Activated B cell treated with CpG ODN at 0.5 μM for 24 hours (primary cell): ENCODE measurements at regions not wholly inside any gene's neighbourhood (a gene's known extent, or its start where the extent isn't known, plus 50 kb on each side); places are given as distances from the start of the nearest gene placed in this dataset.

Source experiments
- ATAC-seq: fragments of 200-7000 bp; cut with Tn5 transposase; one replicate; pipeline ENCODE4 v1.10.0; 2021; ENCODE audit warnings: low read depth, mild to moderate bottlenecking, moderate library complexity
- CTCF ChIA-PET: fragments of 350-600 bp; sonication (Branson Sonifier 250); formaldehyde crosslinking; loops from one replicate; lab custom pipeline; 2021; ENCODE audit warnings: antibody characterized with exemption; lab: Charles Lee
- POLR2A ChIA-PET: fragments of 350-600 bp; sonication (Branson Sonifier 250); formaldehyde crosslinking; loops from one replicate; lab custom pipeline; 2021; ENCODE audit warnings: antibody characterized with exemption; lab: Charles Lee
- DNase-seq: peaks from one replicate; pipeline ENCODE4 v3.0.0; 2022
- H3K27ac Mint-ChIP-seq: one replicate; pipeline ENCODE4 v1.8.0; 2020; ENCODE audit warnings: mixed read lengths
- H3K27me3 Mint-ChIP-seq: one replicate; pipeline ENCODE4 v1.8.0; 2021; ENCODE audit warnings: mixed read lengths
- H3K36me3 Mint-ChIP-seq: one replicate; pipeline ENCODE4 v1.8.0; 2021; ENCODE audit warnings: low read depth, mixed read lengths
- H3K4me1 Mint-ChIP-seq: one replicate; pipeline ENCODE4 v1.8.0; 2021; ENCODE audit warnings: mixed read lengths
- H3K4me3 Mint-ChIP-seq: one replicate; pipeline ENCODE4 v1.8.0; 2020; ENCODE audit warnings: mild to moderate bottlenecking, mixed read lengths
- H3K9me3 Mint-ChIP-seq: one replicate; pipeline ENCODE4 v1.8.0; 2020; ENCODE audit warnings: mixed read lengths
- CTCF ChIP-seq: fragments of 200-600 bp; IDR thresholded peaks from one replicate; pipeline ENCODE4 v1.8.0; 2022; ENCODE audit warnings: antibody characterized with exemption, mild to moderate bottlenecking
- intact Hi-C: fragments of 100-400 bp; cut with micrococcal nuclease; formaldehyde crosslinking; loops from one replicate; pipeline ENCODE4 v1.15.1; 2024

- no peak overlapping the region for H3K27ac Mint-ChIP-seq
- TF ChIP-seq CTCF = no peak
- H3K4me1 Mint-ChIP-seq = no peaks in the 10 kb centered on the region
- CTCF ChIA-PET = no interaction called here
- H3K36me3 Mint-ChIP-seq = no peaks in the 10 kb centered on the region
- no peak for DNase-seq
- peaks cover 8% of the 10 kb centered on the region for H3K9me3 Mint-ChIP-seq
- no peak for ATAC-seq
- no peaks in the 10 kb centered on the region for H3K27me3 Mint-ChIP-seq
- intact Hi-C loops = no loop called here
- H3K4me3 Mint-ChIP-seq = no peak overlapping the region
- POLR2A ChIA-PET = no interaction called here
These were observed 405.4 kb upstream of the FAT3 start for GRCh38 chr11:91819195-91819594.

GRCh38 chr11:91817996-91818395 lies 406.6 kb upstream of the FAT3 start:
- intact Hi-C loops = no loop called here
- H3K27ac Mint-ChIP-seq = no peak overlapping the region
- ChIA-PET POLR2A (no interaction called here), CTCF (no interaction called here)
- TF ChIP-seq CTCF = no peak
- H3K27me3 Mint-ChIP-seq = no peaks in the 10 kb centered on the region
- ATAC-seq (no peak), DNase-seq (no peak)
- peaks cover 4% of the 10 kb centered on the region for H3K9me3 Mint-ChIP-seq
- no peak overlapping the region for H3K4me3 Mint-ChIP-seq
- no peaks in the 10 kb centered on the region for H3K4me1 Mint-ChIP-seq
- H3K36me3 Mint-ChIP-seq = no peaks in the 10 kb centered on the region

- DNase-seq (no peak), ATAC-seq (no peak)
- no peak overlapping the region for H3K27ac Mint-ChIP-seq
- H3K36me3 Mint-ChIP-seq = no peaks in the 10 kb centered on the region
- H3K9me3 Mint-ChIP-seq = peaks cover 4% of the 10 kb centered on the region
- POLR2A ChIA-PET = no interaction called here
- no peak for TF ChIP-seq CTCF
- no peak overlapping the region for H3K4me3 Mint-ChIP-seq
- H3K4me1 Mint-ChIP-seq = no peaks in the 10 kb centered on the region
- CTCF ChIA-PET = no interaction called here
- intact Hi-C loops = no loop called here
- no peaks in the 10 kb centered on the region for H3K27me3 Mint-ChIP-seq
These were observed 411.4 kb upstream of the FAT3 start for GRCh38 chr11:91813263-91813662.

- TF ChIP-seq CTCF = no peak
- Mint-ChIP-seq H3K9me3 (peaks cover 12% of the 10 kb centered on the region), H3K27me3 (no peaks in the 10 kb centered on the region), H3K27ac (no peak overlapping the region), H3K36me3 (no peaks in the 10 kb centered on the region), H3K4me1 (no peaks in the 10 kb centered on the region), H3K4me3 (no peak overlapping the region)
- intact Hi-C loops = no loop called here
- POLR2A ChIA-PET = no interaction called here
- ATAC-seq (no peak), DNase-seq (no peak)
- CTCF ChIA-PET = no interaction called here
These were observed 413.7 kb upstream of the FAT3 start for GRCh38 chr11:91810871-91811270.

GRCh38 chr11:91805293-91805692 lies 419.3 kb upstream of the FAT3 start:
- ATAC-seq (no peak), DNase-seq (no peak)
- no peak for TF ChIP-seq CTCF
- H3K27ac Mint-ChIP-seq = no peak overlapping the region
- ChIA-PET CTCF (no interaction called here), POLR2A (no interaction called here)
- H3K27me3 Mint-ChIP-seq = no peaks in the 10 kb centered on the region
- no peaks in the 10 kb centered on the region for H3K4me1 Mint-ChIP-seq
- peaks cover 12% of the 10 kb centered on the region for H3K9me3 Mint-ChIP-seq
- intact Hi-C loops = no loop called here
- no peak overlapping the region for H3K4me3 Mint-ChIP-seq
- no peaks in the 10 kb centered on the region for H3K36me3 Mint-ChIP-seq
